ENCODE measurements at regions not wholly inside any gene's neighbourhood (a gene's known extent, or its start where the extent isn't known, plus 50 kb on each side); places are given as distances from the start of the nearest gene placed in this dataset.
"Not testable (repeated sequence)": the region's sequence is repeated elsewhere in the genome, so short reads cannot be mapped to it uniquely, and the experiment has no call there.

DNA sequence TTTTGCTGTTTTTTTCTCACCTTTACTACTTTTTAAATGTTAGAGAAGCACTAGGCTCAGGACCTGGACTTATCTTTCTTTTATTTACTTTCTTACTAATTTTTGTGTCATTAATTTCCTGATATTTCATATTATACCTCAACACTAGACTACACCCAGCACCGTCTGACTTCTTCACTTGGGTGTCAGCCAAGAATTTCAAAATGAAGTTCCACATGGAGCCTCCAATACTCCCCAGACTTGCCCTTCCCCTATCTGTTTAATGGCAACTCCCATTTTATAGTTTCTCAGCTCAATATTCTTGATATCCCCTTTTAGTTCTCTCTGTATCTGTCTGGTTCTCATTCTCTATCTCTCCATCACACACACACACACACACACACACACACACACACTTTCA lies 139.3 kb downstream of the USP22 start:
- not testable (repeated sequence) for DNase-seq (ENCODE audit: low read depth)

GRCh38 chr17:20908313-20909267 lies 134.2 kb downstream of the USP22 start:
- peak; percentile 66 for DNase-seq (ENCODE audit: low read depth)

DNA sequence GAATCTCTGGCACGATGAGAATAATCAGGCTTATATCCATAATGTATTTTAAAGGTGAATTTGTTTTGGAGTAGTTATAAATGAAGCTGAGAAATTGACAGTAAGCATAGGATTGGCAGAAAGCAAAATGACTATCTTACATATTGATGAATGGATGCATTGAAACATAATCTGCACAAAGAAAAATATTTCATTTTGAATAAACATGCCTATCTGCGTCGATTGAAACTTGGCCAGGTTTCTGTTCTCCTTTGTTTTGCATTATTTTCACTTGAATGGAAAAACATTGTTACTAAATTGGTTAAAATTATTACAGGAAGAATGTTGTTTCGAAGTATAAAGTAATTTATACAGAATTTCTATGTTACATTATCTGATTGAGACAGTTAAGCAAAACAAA lies 128.2 kb downstream of the USP22 start:
- no peak for DNase-seq (ENCODE audit: low read depth)

- no peak for DNase-seq (ENCODE audit: low read depth)
Observed at GRCh38 chr17:20916383-20916782, 126.4 kb downstream of the USP22 start.

GRCh38 chr17:20917610-20918306 lies 125.1 kb downstream of the USP22 start:
- not testable (repeated sequence) for DNase-seq (ENCODE audit: low read depth)

DNA sequence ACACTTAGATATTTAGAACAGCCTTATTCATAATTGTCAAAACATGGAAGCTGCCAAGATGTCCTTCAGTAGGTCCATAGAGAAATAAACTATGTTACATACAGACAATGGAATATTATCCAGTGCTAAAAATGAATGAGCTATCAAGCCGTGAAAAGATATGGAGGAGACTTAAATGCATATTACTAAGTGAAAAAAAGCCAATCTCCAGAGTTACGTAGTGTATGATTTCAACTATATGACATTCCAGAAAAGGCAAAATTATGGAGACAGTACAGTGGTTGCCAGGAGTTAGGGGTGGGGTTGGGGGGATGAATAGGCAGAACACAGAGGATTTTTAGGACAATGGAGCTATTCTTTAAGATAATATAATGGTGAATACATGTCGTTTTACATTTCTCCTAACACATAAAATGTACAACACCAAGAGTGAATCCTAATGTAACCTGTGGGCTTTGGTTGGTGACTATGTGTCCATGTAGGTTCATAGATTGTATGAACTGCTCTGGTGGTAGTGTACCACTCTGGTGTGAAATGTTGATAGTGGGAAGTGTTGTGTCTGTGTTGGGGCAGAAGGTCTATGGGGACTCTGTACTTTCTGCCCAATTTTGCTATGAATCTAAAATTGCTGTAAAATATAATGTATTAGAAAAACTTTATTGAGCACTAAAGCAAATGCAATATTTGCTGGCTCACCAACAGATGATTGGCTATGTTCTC lies 122.6 kb downstream of the USP22 start:
- no peak for DNase-seq (ENCODE audit: low read depth)

- DNase-seq (ENCODE audit: low read depth), result no peak
Observed at GRCh38 chr17:20920815-20921199, 122.0 kb downstream of the USP22 start.

- no peak for DNase-seq (ENCODE audit: low read depth)
Observed at GRCh38 chr17:20922128-20922670, 120.6 kb downstream of the USP22 start.

- DNase-seq (ENCODE audit: low read depth), result no peak
Observed at GRCh38 chr17:20924306-20924705, 118.5 kb downstream of the USP22 start.

GRCh38 chr17:20925091-20925490 lies 117.7 kb downstream of the USP22 start:
- no peak for DNase-seq (ENCODE audit: low read depth)

DNA sequence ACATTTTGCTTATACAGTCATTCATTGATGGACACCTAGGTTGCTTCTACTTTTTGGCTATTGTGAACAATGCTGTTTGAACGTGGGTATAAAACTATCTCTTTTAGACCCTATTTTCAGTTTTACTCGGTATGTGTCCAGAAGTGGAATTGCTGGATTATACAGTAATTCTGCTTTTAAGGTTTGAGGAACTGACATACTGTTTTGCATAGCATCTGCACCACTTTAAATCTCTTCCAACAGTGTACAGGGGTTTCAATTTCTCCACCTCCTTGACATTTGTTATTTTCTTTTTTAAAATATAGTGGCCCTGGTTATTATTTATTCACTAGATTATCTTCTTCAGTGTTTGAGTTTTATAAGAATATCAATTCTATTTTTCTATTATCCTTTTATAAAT lies 116.9 kb downstream of the USP22 start:
- no peak for DNase-seq (ENCODE audit: low read depth)

DNA sequence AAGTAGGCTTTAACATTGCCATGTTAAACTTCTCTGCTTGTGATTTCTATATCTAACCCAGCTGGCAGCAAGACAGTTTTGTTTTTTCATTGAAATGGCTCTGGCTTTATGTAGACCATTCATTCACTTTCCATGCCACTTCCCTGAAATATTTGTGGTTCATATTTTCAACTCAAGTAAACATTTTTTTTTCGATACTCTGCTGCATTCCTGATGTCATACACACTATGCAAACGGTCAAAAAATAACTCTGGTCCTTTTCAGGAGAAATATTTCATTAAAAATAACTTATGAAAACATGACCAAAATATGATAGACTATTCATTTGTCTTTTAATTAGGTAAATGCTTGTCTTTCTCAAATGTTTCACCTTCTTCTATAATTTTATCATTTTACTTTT lies 116.3 kb downstream of the USP22 start:
- DNase-seq (ENCODE audit: low read depth), result no peak

DNA sequence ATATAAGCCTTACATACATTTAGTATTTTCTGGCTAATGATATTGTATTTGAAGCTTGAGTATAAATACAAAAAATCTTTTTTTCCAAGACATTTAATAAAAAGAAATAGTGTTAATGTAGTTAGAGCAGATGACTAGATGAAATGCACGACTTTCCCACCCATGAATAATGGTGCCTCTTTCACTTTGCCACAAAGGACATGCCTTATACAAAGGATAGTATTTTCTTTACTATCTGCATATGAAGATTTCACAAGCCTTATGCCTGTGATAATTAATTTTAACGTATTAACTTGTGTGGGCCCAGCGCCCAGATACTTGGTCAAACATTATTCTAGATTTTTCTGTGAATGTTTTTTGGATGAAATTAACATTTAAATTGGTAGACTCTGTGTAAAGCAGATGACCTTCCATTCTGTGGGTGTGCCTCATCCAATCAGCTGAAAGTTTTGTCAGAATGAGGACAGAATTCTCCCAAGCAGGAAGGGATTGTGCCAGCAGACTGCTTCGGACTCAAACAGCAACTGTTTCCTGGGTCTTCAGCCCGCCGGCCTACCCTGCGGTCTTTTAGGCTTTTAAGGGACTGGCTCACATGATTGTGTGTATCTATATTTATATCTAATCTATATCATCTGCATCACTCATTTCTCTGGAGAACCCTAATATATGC lies 115.4 kb downstream of the USP22 start:
- no peak for DNase-seq (ENCODE audit: low read depth)

DNA sequence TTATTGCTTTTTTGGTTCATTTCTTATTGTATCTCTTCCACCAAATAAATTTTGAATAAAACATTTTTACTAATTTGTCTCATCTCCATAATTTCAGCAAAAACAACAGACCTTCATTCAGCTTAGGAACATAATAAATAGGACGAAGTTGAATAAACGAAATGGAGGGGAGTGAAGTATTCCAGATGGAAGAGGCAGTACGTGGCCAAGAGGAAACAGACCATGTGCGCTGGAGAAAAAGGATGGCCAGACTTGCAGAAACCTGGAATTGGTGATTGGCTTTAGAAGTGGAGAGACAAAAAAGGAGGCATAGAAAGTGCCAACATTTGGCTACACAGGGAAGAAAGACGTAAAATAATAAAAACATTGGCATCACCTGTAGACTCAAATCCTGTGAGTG lies 113.5 kb downstream of the USP22 start:
- no peak for DNase-seq (ENCODE audit: low read depth)

GRCh38 chr17:20930081-20930760 lies 112.6 kb downstream of the USP22 start:
- no peak for DNase-seq (ENCODE audit: low read depth)

DNA sequence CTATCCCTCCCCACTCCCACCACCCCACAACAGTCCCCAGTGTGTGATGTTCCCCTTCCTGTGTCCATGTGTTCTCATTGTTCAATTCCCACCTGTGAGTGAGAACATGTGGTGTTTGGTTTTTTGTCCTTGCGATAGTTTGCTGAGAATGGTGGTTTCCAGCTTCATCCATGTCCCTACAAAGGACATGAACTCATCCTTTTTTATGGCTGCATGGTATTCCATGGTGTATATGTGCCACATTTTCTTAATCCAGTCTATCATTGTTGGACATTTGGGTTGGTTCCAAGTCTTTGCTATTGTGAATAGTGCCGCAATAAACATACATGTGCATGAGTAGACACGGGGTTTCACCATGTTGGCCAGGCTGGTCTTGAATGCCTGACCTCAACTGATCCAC lies 109.8 kb downstream of the USP22 start:
- DNase-seq (ENCODE audit: low read depth), result not testable (repeated sequence)

DNA sequence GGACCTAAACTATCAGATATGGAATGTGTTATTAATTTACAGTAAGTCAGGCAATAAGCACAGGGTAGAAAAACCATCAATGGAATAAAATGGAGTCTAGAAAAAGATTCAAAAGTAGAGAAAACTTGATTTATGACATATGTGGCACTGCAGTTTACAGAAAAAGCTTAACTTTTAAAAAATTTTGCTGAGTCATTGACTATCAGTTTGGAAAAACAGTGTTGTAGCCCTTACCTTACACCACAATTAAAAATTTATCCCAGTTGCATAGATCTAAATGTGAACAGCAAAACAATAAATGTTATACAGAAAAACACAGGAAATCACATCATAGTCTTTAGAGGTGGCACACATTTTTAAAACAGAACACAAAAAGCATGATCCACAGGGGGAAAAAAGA lies 108.5 kb downstream of the USP22 start:
- no peak for DNase-seq (ENCODE audit: low read depth)

GRCh38 chr17:20935740-20936139 lies 107.1 kb downstream of the USP22 start:
- no peak for DNase-seq (ENCODE audit: low read depth)

- no peak for DNase-seq (ENCODE audit: low read depth)
Observed at GRCh38 chr17:20938244-20938643, 104.6 kb downstream of the USP22 start.

- no peak for DNase-seq (ENCODE audit: low read depth)
Observed at GRCh38 chr17:20938988-20939615, 103.7 kb downstream of the USP22 start.

GRCh38 chr17:20941872-20942271 lies 100.9 kb downstream of the USP22 start:
- no peak for DNase-seq (ENCODE audit: low read depth)

All from stimulated activated CD8-positive, alpha-beta memory T cell treated with anti-CD3 and anti-CD28 coated beads, Interleukin-7, amount 100 ng/mL, for 24 hours (primary cell).